LNCAP (cell line): ENCODE measurements at regions not wholly inside any gene's neighbourhood (a gene's known extent, or its start where the extent isn't known, plus 50 kb on each side); places are given as distances from the start of the nearest gene placed in this dataset.

Experiments used
- CTCF ChIP-seq: fragments of 450-650 bp; IDR thresholded peaks from 2 replicates; pipeline ENCODE4 v1.5.1; 2017; ENCODE audit warnings: mild to moderate bottlenecking

- TF ChIP-seq CTCF, result no peak
Measured at GRCh38 chrX:147635186-147635585, 276.5 kb upstream of the FMR1 start.

- no peak for TF ChIP-seq CTCF
Measured at GRCh38 chrX:147637190-147637589, 274.5 kb upstream of the FMR1 start.

- TF ChIP-seq CTCF, result no peak
Measured at GRCh38 chrX:147646949-147647723, 264.6 kb upstream of the FMR1 start.

DNA sequence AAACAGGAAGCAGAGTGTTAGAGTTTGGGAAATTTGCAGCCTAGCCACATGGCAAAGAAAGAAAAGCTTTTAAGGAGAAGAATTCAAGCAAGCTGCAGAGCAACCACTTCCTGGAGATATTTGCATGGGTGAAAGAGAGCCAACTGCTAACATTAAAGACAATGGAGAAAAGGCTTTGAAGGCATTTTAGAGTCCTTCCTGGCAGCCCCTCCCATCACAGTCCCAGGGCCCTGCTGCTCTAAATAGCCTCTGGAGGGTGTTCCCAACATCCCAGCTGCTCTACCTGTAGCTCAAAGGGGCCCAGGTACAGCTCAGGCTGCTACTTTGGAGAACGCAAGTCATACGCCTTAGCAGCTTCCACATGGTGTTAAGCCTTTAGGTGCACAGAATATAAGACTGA lies 235.9 kb upstream of the FMR1 start:
- no peak for TF ChIP-seq CTCF

DNA sequence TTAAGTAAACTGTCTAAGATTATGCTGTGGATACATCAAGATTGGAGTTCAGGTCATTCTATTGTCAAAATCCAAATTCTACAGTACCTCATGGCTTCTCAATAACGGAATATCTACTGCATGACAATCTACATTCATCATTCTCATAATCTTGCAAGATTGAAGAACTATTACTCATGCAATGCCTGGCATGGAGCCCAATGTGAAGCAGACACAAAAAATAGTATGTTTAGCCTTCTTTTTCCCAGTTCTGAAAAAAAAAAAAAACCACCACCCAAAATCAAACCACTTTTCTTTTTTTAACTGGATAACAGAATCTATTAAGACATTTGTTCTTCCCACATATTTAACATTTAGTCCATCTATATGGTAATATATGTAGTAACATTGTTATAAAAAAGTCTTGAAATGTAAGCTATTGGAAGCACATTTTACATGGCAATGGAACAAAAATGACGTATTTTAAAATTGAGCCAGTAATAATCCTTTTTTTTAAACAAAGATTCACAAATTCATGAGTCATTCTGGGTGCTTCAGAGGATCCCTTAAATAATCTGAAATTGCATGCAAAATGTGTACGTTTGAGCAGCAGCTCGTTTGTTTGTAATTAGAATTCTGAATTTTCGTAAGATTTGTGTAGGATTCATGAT lies 232.2 kb upstream of the FMR1 start:
- TF ChIP-seq CTCF, result no peak

DNA sequence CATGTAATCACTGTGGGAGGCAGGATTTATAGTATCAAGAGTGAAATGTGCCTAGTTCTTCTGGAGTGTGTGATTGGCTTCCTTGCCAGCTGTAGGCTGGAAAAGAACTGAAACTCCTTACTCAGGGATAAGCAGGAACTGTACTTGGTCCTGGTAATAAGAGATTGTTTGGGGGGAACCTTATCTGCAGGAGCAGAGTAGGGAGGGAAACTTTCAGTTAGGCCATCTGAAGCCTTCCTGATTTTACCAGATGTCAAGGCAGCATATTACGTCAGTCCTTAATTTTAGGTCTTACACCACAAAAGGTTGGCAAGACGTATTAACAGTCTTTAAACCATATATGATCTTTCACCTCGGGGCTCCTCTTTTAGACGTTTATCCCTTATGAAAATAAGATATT lies 231.5 kb upstream of the FMR1 start:
- TF ChIP-seq CTCF, result no peak

GRCh38 chrX:147693511-147693910 lies 218.2 kb upstream of the FMR1 start:
- no peak for TF ChIP-seq CTCF
